ACHN (cell line): ENCODE measurements at regions not wholly inside any gene's neighbourhood (a gene's known extent, or its start where the extent isn't known, plus 50 kb on each side); places are given as distances from the start of the nearest gene placed in this dataset.
A peak's percentile ranks its signal among the peaks of the same experiment; 100 is the strongest.

Experiments used
- DNase-seq: peaks from one replicate; pipeline ENCODE4 v3.0.0-alpha.2; 2015
- in situ Hi-C: cut with HindIII; loops from 2 replicates; pipeline ENCODE4 v1.10.0; 2017; ENCODE audit warnings: low sequenced_read_pairs, low pct_ligation_motif_present, low pct_unique_long_range_greater_than_20kb

DNA sequence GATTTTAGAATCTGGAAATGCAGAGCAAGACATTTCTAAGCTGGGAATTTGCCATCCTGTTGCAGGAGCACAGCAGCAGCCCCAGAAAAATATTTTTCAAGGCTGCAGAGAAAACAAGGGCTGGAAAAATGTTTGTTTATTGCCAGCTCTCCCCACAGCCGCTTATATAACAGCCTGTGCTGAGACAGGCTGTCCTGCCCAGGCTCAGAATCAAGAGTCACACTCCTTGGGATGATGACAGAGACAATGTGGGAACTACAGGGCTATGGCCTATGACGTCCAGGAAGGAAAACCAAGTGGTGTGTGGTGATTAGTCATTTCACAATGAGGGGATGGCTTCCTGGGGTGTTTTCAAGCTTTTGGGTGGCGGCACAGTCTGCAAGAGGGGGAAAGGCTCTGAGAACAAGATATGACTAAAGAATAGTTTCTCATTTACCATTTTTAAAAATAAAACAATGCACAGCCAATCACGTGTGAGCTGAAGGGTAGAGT lies 136.3 kb upstream of the SERP2 start:
- no peak for DNase-seq
- in situ Hi-C loops = no loop called here

DNA sequence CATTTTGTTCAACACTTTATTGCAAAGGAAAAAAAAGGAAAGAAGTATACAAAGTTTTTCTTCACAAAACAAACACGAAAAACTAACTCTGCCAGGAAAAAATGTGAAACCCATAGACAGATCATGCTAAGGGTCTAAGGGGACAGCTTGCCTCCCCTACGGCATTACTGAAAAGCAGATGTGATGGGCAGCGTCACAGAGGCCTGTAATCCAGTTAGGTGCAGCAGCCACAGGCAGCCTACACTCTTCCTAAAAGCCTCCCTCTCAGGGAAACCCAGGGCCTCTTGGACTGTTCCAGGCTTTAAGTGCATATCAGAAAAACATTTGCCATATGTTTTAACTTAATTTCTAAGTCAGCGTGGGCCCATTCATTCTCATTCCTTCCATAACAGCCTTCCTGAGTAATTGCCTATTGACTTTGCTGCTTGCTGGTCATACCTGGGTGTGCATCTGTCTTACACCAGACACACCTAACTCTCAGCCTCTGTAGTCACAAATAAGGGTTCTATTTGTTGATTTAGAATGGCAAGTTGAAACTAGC lies 135.7 kb upstream of the SERP2 start:
- in situ Hi-C loops = no loop called here
- DNase-seq = no peak

DNA sequence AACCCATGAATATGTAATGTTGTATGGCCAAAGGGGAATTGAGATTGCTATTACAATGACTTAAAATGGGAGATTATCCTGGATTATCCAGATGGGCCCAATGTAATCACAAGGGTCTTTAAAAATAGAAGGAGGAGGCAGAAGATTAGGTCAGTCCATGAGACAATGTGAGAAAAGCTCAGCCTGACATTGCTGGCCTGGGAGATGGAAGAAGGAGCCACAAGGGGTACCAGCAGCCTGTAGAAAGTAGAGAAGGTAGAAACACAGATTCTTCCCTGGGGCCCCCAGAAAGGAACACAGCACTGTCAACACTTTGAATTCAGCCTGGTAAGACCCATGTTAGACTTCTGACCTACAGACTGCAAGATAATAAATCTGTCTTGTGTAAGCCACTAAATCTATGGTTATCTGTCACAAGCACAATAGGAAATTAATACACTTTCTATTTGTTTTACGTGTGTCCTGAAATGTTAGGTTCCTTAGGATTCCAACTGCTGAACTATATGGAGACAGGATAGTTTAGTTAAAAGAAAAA lies 132.9 kb upstream of the SERP2 start:
- in situ Hi-C loops = no loop called here
- DNase-seq = no peak

DNA sequence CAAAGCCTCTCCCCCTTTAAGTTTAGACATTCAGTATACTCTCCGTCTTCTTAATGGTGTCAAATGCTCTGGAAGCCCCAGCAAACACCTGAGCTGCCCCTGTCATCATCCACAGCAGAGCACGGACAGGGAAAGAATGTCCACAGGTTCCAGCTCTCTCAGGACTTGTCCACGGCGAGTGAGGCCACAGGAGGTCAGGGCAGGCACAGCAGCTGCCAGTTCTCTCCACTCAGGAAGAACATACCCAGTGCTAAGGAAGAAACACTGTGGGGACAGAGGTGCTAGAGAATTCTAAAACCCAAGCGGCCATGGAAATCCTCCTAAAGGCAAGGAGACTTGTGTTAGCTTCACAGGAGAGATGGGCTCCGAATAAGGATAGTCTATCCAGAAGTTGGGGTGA lies 132.0 kb upstream of the SERP2 start:
- DNase-seq = no peak
- in situ Hi-C loops = no loop called here

DNA sequence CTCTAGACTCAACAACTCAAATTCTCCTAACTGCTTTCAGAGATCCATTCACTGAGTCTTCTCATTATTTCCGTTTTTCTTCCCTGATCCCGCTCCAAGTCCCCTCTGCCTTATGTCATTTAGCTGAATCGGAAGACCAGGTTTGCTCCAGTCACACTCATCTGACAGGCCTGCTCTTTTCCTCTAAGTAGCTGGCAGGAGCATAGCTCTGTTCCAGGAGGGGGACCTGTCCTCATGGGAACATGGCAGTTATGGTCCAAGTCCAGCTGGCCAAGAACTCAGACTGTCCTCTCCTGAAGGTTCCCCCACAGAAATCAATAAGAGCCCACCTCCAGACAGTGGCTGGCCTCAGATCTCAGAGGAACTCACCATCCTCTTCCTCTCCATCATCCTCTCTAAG lies 130.9 kb upstream of the SERP2 start:
- in situ Hi-C loops = no loop called here
- DNase-seq = no peak

- in situ Hi-C loops = no loop called here
- peak; percentile 14 for DNase-seq
These were observed 130.3 kb upstream of the SERP2 start for GRCh38 chr13:44243198-44243857.

- no peak for DNase-seq
- in situ Hi-C loops = no loop called here
These were observed 129.3 kb upstream of the SERP2 start for GRCh38 chr13:44244288-44244687.

DNA sequence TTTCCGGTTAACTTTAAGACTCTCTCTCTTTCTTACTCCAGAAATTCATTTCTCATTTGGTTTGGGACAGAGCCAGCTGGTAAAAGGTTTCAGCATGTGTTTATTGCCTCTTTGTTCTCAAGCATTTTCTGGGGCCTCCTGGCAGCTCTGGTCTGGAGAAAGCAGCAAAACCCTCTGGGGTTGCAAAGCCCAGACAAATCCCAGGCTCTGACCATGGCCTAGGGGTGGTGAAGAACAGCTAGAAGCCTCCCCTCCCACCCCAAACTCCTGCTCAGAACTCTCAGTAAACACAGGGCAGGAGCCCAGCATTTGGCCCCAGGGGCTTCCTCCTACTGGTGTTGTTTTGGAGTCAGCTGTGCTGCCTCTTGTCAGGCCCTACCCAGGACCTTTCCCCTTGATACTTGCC lies 124.2 kb upstream of the SERP2 start:
- DNase-seq = no peak
- in situ Hi-C loops = no loop called here

GRCh38 chr13:44252938-44253337 lies 120.7 kb upstream of the SERP2 start:
- in situ Hi-C loops = no loop called here
- DNase-seq = no peak

GRCh38 chr13:44255771-44256364 lies 117.8 kb upstream of the SERP2 start:
- no peak for DNase-seq
- in situ Hi-C loops = no loop called here

DNA sequence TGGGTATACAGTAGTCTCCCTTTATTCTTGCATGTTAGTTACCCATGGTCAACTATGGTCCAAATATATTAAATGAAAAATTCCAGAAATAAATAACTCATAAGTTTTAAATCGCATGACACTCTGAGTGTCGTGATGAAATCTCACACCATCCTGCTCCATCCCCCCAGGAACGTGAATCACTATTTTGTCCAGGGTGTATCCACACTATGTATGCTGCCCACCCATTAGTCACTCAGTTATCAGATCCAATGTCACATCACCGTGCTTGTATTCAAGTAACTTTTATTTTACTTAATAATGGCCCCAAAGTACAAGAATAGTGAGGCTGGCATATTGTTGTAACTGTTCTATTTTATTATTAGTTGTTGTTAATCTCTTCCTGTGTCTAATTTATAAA lies 115.8 kb upstream of the SERP2 start:
- in situ Hi-C loops = no loop called here
- no peak for DNase-seq

DNA sequence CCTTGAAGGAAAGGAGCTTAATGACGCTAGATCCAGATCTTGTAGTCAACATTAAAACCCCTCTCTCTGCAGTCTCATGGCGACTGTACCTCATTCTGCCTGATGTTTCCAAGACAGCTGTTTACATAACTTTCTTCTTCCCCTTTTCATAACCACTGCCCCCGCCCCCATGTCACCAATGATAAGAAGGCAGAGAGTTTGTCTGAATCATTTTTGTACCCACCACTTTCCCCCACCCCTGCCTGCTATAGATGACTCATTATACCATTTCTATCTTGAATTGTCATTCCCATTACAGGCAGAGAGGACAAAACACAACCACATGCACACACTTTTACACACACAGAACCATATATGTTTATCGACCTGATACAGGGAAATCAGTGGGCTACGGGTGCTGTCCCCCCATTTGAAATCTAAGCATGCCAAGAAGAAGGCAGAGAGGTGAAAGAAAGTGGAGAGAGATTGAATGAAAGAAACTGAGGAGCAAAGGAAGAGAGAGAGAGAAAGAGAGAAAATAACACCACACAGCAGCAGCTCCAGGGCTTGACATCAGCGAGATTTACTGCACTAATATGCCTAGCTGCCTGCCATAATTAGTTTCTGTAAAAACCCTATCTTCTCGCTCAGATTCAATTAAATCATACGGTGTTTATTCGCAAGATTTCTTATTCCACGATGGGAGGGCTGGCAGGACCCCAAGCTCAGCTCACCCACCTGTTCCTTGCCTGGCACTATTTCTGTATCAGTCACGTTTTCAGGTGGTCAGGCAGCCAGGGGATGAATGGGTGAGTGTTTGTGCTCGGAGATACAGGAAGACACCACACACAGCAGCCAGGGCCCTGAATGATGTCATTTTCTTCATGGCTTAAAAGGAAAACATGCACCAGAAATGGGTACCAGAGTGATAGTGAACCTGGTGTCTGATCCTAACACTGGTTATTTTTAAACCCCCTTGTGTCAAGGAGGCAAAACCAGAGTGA lies 114.3 kb upstream of the SERP2 start:
- in situ Hi-C loops = no loop called here
- DNase-seq = no peak

DNA sequence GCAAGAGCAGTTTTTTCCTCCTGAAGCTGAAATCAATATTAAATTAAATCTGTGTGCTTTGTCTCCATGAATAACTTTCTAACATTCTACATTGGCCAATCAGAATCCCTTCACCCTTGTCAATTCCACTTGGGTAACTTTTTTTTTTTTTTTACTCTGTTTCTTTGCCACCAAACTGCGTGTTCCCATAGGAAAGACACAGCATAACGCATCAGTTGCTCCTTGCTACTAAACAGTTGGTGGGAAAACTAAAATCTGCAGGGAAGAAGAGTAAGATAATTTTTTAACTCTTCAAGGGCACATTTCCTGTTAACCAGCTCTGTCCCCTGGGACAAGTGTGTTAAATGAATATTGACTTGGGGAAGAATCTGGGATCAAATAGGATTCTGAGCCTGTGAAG lies 113.3 kb upstream of the SERP2 start:
- in situ Hi-C loops = no loop called here
- DNase-seq = no peak

- in situ Hi-C loops = no loop called here
- DNase-seq = no peak
These were observed 109.6 kb upstream of the SERP2 start for GRCh38 chr13:44263751-44264620.

DNA sequence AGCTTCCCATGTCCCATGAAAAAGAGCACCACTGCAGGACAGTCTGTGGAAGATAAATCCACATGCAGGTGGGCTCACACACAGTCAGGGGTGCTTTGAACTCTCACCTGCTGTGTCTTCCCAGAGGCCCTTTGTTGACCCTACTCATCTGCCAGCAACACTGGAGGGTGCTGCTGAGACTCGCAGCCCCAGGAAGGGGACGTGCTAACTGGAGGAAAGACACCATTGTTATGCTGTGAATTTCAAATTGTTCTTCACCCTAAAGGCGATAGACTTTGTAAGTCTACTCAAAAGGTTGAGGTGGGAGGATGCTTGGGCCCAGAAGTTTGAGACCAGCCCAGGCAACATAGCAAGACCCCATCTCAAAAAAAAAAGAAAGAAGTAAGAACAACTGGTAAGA lies 107.3 kb upstream of the SERP2 start:
- DNase-seq = no peak
- in situ Hi-C loops = no loop called here

GRCh38 chr13:44266772-44267171 lies 106.9 kb upstream of the SERP2 start:
- in situ Hi-C loops = no loop called here
- DNase-seq = no peak

DNA sequence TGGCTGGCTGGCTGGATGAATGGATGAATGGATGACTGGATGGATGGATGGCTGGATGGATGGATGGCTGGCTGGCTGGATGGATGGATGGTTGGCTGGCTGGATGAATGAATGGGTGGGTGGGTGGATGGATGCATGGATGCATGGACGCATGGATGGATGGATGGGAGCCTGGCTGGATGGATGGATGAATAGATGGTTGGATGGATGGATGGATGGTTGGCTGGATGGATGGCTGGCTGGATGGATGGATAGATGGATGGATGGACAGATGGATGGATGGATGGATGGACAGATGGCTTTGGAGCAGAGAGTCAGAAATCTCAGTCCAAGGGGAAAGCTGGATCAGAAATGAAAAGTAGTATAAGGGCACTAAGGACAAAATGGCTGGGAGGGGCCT lies 106.4 kb upstream of the SERP2 start:
- no peak for DNase-seq
- in situ Hi-C loops = no loop called here

- in situ Hi-C loops = no loop called here
- DNase-seq = peak; percentile 15
These were observed 105.6 kb upstream of the SERP2 start for GRCh38 chr13:44267980-44268379.
